CD8-positive, alpha-beta memory T cell (primary cell): ENCODE measurements at regions not wholly inside any gene's neighbourhood (a gene's known extent, or its start where the extent isn't known, plus 50 kb on each side); places are given as distances from the start of the nearest gene placed in this dataset.

Experiments
- CTCF ChIA-PET: fragments of 350-600 bp; sonication (Branson Sonifier 250); formaldehyde crosslinking; loops from one replicate; lab custom pipeline; 2021; ENCODE audit warnings: antibody characterized with exemption; lab: Charles Lee
- POLR2A ChIA-PET: fragments of 350-600 bp; sonication (Branson Sonifier 250); formaldehyde crosslinking; loops from one replicate; lab custom pipeline; 2021; ENCODE audit warnings: antibody characterized with exemption; lab: Charles Lee
- DNase-seq, 5 donors: peaks; one replicate each; pipeline versions ENCODE4 v3.0.0 to v3.0.0-alpha.2; 2020 to 2022; ENCODE audit warnings: mixed read lengths in 1 of 5
- H3K27ac ChIP-seq: one replicate; pipeline ENCODE4 v1.7.0; 2013; ENCODE audit warnings: low read depth, mild to moderate bottlenecking, low read length, moderate library complexity
- H3K27me3 ChIP-seq: 2 replicates; pipeline ENCODE4 v1.7.0; 2013; ENCODE audit warnings: low read length, mild to moderate bottlenecking; ENCODE audit not compliant: insufficient read depth, poor library complexity, severe bottlenecking
- H3K36me3 ChIP-seq: 2 replicates; pipeline ENCODE4 v1.7.0; 2013; ENCODE audit warnings: mild to moderate bottlenecking, low read length, moderate library complexity; ENCODE audit not compliant: insufficient read depth
- H3K4me1 ChIP-seq: 2 replicates; pipeline ENCODE4 v1.7.0; 2013; ENCODE audit warnings: mild to moderate bottlenecking, low read length, moderate library complexity; ENCODE audit not compliant: insufficient read depth
- H3K4me3 ChIP-seq: 2 replicates; pipeline ENCODE4 v1.7.0; 2013; ENCODE audit warnings: mild to moderate bottlenecking, low read length
- H3K9me3 ChIP-seq: 2 replicates; pipeline ENCODE4 v1.7.0; 2013; ENCODE audit warnings: mild to moderate bottlenecking, low read length
- H3K27ac Mint-ChIP-seq, 8 donors: one replicate each; pipeline ENCODE4 v1.8.0; 2020 to 2021; ENCODE audit warnings: mixed read lengths in 8 of 8, mild to moderate bottlenecking in 6 of 8, inconsistent platforms in 3 of 8, moderate library complexity in 3 of 8
- H3K27me3 Mint-ChIP-seq, 2 donors: one replicate each; pipeline ENCODE4 v1.8.0; 2020 to 2021; ENCODE audit warnings: mixed read lengths in 2 of 2, mild to moderate bottlenecking in 1 of 2, moderate library complexity in 1 of 2
- H3K36me3 Mint-ChIP-seq, 3 donors: one replicate each; pipeline ENCODE4 v1.8.0; 2020 to 2021; ENCODE audit warnings: mixed read lengths in 3 of 3, inconsistent platforms in 1 of 3, mild to moderate bottlenecking in 1 of 3
- H3K4me1 Mint-ChIP-seq, 3 donors: one replicate each; pipeline ENCODE4 v1.8.0; 2020 to 2021; ENCODE audit warnings: mixed read lengths in 3 of 3, inconsistent platforms in 1 of 3, mild to moderate bottlenecking in 1 of 3
- H3K4me3 Mint-ChIP-seq, 7 donors: one replicate each; pipeline ENCODE4 v1.8.0; 2020 to 2021; ENCODE audit warnings: mixed read lengths in 7 of 7, mild to moderate bottlenecking in 6 of 7, moderate library complexity in 4 of 7, inconsistent platforms in 2 of 7
- H3K9me3 Mint-ChIP-seq, 5 donors: one replicate each; pipeline ENCODE4 v1.8.0; 2020 to 2022; ENCODE audit warnings: mixed read lengths in 5 of 5, mild to moderate bottlenecking in 3 of 5, moderate library complexity in 2 of 5, inconsistent platforms in 1 of 5

DNA sequence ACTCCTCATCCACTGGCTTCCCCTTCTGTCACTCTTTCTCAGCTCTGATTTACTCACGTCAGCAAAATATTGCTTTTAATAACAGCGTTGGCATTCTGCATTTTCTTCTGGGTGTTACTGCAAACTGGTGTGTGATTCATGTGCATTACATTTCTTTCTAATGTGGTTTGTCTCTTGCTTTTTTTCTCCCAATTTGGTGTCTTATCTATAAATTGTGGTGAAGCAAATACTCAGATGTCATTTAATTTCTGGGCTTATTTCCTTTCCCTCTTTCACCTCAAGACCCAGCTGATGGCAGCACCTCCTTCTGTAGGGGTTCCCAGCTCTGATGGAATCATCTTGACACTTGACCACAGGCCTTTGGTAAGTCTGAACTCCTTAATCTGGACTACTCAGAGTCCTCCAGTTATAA lies 180.7 kb upstream of the ZNF618 start:
- H3K4me1 ChIP-seq: peaks cover 20% of the 10 kb centered on the region
- peaks cover 4% of the 10 kb centered on the region for H3K27me3 ChIP-seq
- ChIA-PET POLR2A (no interaction called here), CTCF (interaction anchor here (1.1 kb wide), 1 partner anchor 37 kb away, joined by 3 read pairs; no protein-coding TSS in a partner anchor)
- Mint-ChIP-seq H3K27me3 (peaks cover 24 to 32% of the 10 kb centered on the region in 2 donors), H3K4me3 (peak overlapping the region; percentile 1 to 64 (median 41)), H3K27ac (peak overlapping the region in 2 of 8 donors; percentile 3 to 16), H3K9me3 (peaks cover 0 to 8% (median 2%) of the 10 kb centered on the region in 5 donors), H3K4me1 (peaks cover 25 to 31% (median 28%) of the 10 kb centered on the region in 3 donors), H3K36me3 (peaks cover 0 to 4% (median 0%) of the 10 kb centered on the region in 3 donors)
- H3K36me3 ChIP-seq: no peaks in the 10 kb centered on the region
- H3K27ac ChIP-seq: no peak overlapping the region
- no peak overlapping the region for H3K4me3 ChIP-seq
- DNase-seq: peak in 1 of 5 donors; percentile 58
- no peaks in the 10 kb centered on the region for H3K9me3 ChIP-seq

DNA sequence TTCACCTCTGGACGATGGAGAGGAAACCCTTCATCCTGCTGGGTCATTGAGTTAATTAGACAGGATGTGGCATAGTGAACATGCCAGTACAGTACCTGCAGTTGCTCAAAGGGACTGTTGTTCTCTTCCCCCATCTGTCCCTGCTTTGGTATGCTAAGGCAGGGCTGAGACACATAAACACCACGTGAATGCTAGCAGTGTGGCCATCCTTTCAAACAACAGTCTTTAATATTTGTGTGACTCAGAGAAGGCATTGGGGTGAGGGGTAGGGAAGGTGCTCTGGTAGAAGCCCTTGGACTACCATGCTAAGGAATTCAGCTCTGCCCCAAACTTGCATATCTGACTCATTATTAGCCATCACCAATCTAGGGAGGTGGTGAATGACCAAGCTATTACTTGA lies 180.2 kb upstream of the ZNF618 start:
- Histone ChIP-seq H3K4me1 (peaks cover 20% of the 10 kb centered on the region), H3K9me3 (no peaks in the 10 kb centered on the region), H3K4me3 (no peak overlapping the region), H3K36me3 (no peaks in the 10 kb centered on the region), H3K27ac (no peak overlapping the region), H3K27me3 (peaks cover 4% of the 10 kb centered on the region)
- ChIA-PET CTCF (interaction anchor here (1.1 kb wide), 1 partner anchor 38 kb away, joined by 3 read pairs; no protein-coding TSS in a partner anchor), POLR2A (no interaction called here)
- Mint-ChIP-seq H3K27me3 (peaks cover 22 to 30% of the 10 kb centered on the region in 2 donors), H3K4me1 (peaks cover 25 to 31% (median 28%) of the 10 kb centered on the region in 3 donors), H3K9me3 (peaks cover 0 to 9% (median 2%) of the 10 kb centered on the region in 5 donors), H3K36me3 (peaks cover 0 to 5% (median 0%) of the 10 kb centered on the region in 3 donors), H3K27ac (peak overlapping the region in 2 of 8 donors; percentile 3 to 16), H3K4me3 (peak overlapping the region in 6 of 7 donors; percentile 6 to 70 (median 44))
- no peak for DNase-seq

DNA sequence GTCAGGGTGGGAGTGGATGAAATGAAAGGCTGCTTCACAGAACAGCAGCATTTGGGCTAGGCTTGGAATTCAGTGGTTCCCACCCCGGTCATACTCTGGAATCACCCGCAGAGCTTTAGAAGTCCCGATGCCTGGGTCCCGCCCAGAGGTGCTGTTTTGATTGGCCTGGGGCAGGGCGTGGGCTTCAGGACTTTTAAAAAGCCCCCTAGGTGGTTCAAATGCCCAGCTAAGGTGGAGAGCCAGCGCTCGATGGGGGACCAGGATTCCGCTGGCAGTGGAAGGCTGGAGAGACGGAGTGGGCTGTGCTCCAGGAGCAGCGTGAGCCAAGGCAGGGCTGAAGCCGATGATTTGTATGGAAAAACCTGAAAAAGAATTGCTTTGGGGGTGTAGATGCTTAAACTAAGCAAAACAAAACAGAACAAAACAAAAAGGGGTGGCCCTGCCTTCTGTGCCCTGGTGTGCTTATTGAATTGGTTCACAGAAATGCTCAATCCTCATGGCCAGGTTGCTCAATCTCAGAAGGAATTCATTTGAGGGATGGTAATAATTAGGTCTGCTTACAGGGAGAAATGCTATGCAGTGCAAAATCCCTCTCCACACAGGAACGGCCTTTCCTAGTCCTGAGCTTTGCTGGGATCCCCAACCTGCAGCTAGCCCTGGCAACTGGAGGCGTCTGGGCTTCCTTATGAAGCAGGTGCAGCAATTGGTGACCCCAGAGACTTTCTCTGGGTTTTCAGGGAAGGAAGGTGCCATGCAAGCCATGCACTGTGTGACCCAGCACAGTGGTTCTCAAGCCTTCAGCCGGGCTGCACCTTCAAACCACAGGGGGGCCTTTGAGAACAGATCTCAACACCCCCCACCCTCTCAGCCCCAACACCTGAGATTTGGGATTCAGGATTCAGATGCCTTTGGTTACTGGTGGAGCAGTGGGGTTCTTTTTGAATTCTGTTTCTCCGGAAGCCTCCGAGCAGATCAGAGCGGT lies 174.0 kb upstream of the ZNF618 start:
- Mint-ChIP-seq H3K27me3 (peaks cover 8 to 14% of the 10 kb centered on the region in 2 donors), H3K4me1 (peaks cover 6 to 12% (median 9%) of the 10 kb centered on the region in 3 donors), H3K36me3 (peaks cover 0 to 5% (median 0%) of the 10 kb centered on the region in 3 donors)

DNA sequence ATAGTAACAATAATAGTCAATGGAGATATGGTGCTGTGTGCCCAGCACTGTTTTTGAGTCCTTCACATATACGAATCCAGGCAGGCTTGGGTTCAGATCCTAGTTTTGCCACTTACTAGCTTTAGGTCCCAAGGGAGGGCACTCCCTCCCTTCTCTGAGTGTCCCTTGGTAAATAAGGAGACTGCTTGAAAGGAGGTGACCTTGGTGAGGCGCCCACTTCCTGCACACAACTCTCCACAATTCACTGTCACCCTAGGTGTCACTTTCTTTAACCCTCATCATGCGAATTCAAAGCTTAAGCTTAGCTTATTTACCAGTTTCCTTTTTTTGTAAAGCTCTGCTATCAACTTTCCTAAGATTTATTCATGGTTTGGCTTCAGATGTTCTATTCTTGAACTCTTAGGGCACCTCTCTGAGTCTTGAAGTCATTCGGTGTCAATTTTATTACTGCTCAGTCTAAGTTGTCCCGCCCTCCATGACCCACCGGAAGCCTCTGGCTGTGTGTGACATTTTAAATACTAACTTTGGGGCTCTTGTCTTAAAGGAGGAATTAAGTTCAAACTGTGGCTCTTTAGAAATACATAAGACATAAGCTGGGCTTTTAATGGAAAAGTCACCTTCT lies 170.7 kb upstream of the ZNF618 start:
- no peaks in the 10 kb centered on the region for H3K9me3 ChIP-seq
- H3K27ac ChIP-seq: no peak overlapping the region
- Mint-ChIP-seq H3K9me3 (peaks cover 0 to 1% (median 0%) of the 10 kb centered on the region in 5 donors), H3K36me3 (peaks cover 0 to 2% (median 0%) of the 10 kb centered on the region in 3 donors), H3K4me3 (no peak overlapping the region), H3K27ac (no peak overlapping the region), H3K27me3 (peaks cover 11 to 19% of the 10 kb centered on the region in 2 donors), H3K4me1 (peaks cover 6 to 12% (median 9%) of the 10 kb centered on the region in 3 donors)
- no peak overlapping the region for H3K4me3 ChIP-seq
- H3K4me1 ChIP-seq: no peaks in the 10 kb centered on the region
- no peaks in the 10 kb centered on the region for H3K36me3 ChIP-seq
- POLR2A ChIA-PET: no interaction called here
- CTCF ChIA-PET: interaction anchor here (0.9 kb wide), 1 partner anchor 13 kb away, joined by 4 read pairs; no protein-coding TSS in a partner anchor
- no peaks in the 10 kb centered on the region for H3K27me3 ChIP-seq
- no peak for DNase-seq

More for the DNA sequence above, 174.0 kb upstream of the ZNF618 start:
- no peak overlapping the region for H3K27ac ChIP-seq
- no peaks in the 10 kb centered on the region for H3K36me3 ChIP-seq
- no peak overlapping the region for H3K4me3 Mint-ChIP-seq
- no peak overlapping the region for H3K4me3 ChIP-seq
- H3K9me3 Mint-ChIP-seq: peaks cover 0 to 4% (median 0%) of the 10 kb centered on the region in 5 donors
- no peak overlapping the region for H3K27ac Mint-ChIP-seq
- DNase-seq: no peak
- H3K4me1 ChIP-seq: no peaks in the 10 kb centered on the region
- POLR2A ChIA-PET: no interaction called here
- no peaks in the 10 kb centered on the region for H3K9me3 ChIP-seq
- H3K27me3 ChIP-seq: no peaks in the 10 kb centered on the region
- CTCF ChIA-PET: no interaction called here

DNA sequence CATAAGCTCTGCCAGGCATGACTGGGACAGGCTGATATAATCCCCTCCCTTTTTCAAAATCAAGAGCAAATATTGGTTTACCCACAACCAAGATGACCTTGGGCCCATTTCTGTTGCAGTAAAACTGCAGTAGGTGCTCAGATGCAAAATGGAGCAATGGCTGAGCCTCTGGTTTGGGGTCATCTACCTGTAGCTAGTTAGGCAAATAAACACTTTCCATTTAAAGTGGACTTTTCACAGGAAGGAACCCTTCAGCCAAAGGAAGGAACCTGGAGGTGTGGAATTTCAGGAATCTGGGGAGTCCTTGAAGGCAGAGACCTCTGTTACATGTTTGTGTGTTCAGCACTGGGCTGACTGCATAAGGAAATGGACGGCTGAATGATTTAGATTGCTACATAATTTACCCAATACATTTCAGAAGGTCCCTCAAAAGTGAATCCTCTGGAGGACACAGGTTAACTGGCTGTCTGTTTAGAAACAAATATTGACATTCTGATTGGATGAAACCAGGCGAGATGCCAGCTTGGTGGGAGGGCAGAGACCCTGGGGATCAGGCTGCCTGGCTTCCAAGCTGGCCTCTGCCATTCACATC lies 170.1 kb upstream of the ZNF618 start:
- Histone ChIP-seq H3K9me3 (no peaks in the 10 kb centered on the region), H3K36me3 (no peaks in the 10 kb centered on the region), H3K27ac (no peak overlapping the region), H3K27me3 (no peaks in the 10 kb centered on the region), H3K4me1 (no peaks in the 10 kb centered on the region), H3K4me3 (no peak overlapping the region)
- Mint-ChIP-seq H3K36me3 (no peaks in the 10 kb centered on the region), H3K9me3 (no peaks in the 10 kb centered on the region), H3K27me3 (peaks cover 11 to 18% of the 10 kb centered on the region in 2 donors), H3K4me3 (no peak overlapping the region), H3K27ac (no peak overlapping the region), H3K4me1 (peaks cover 6 to 12% (median 9%) of the 10 kb centered on the region in 3 donors)
- POLR2A ChIA-PET: no interaction called here
- DNase-seq: no peak
- CTCF ChIA-PET: no interaction called here

DNA sequence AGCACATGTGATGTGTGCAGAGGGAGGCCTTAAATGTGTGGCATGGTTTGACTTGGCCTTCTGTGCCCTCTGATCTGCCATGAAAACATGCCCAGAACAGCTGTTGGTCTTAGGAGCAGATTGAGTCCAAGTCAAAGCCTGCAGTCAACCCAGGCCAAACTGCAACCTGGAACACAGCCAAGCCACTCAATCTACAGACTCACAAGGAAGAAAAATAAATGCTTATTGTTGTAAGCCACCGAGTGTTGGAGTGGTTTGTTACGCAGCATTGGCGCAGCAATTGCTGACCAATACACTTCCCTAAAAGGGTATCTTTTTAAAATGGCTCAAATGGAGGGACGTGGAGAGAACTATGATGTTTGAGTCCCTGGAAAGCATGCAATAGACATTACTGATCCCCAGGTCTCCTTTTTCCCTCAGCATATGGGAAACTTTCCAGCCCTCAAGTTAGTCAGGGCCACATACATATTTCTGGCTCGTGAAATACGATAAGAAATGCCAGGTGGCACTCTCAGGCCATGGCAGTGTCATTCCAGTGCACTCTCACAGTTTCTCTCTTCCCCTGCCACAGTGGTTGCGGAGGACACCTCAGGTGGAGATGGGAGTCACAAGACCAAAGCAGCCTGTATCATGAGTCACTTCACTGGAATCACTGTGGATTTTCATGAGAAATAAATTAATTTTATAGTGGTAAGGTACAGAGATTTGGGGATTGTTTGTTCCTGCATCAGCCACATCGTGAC lies 168.0 kb upstream of the ZNF618 start:
- no peaks in the 10 kb centered on the region for H3K9me3 Mint-ChIP-seq
- Histone ChIP-seq H3K27me3 (no peaks in the 10 kb centered on the region), H3K36me3 (no peaks in the 10 kb centered on the region), H3K4me1 (no peaks in the 10 kb centered on the region), H3K4me3 (no peak overlapping the region), H3K27ac (no peak overlapping the region), H3K9me3 (no peaks in the 10 kb centered on the region)
- peaks cover 7 to 22% of the 10 kb centered on the region in 2 donors for H3K27me3 Mint-ChIP-seq
- DNase-seq: no peak
- H3K36me3 Mint-ChIP-seq: no peaks in the 10 kb centered on the region
- H3K4me1 Mint-ChIP-seq: peaks cover 6 to 12% (median 9%) of the 10 kb centered on the region in 3 donors
- H3K27ac Mint-ChIP-seq: no peak overlapping the region
- POLR2A ChIA-PET: no interaction called here
- no peak overlapping the region for H3K4me3 Mint-ChIP-seq
- CTCF ChIA-PET: no interaction called here
